Prostate gland (tissue), 2 donors: ENCODE measurements at regions not wholly inside any gene's neighbourhood (a gene's known extent, or its start where the extent isn't known, plus 50 kb on each side); places are given as distances from the start of the nearest gene placed in this dataset.

Experiments used
- DNase-seq: peaks from one replicate; pipeline ENCODE4 v3.0.0-alpha.2; 2019; ENCODE audit warnings: low spot score
- H3K27ac ChIP-seq, 2 donors: fragments of 200-600 bp; sonication (generic); 2 replicates each; pipeline ENCODE4 v1.5.1; 2017 to 2019
- H3K27me3 ChIP-seq: fragments of 200-600 bp; sonication (generic); replicated peaks from 2 replicates; pipeline ENCODE4 v1.5.1; 2019; ENCODE audit not compliant: insufficient read depth
- H3K36me3 ChIP-seq, 2 donors: fragments of 200-600 bp; sonication (generic); 1 replicate in 1 of 2; 2 replicates in 1 of 2; pipeline versions ENCODE4 v1.5.1 to v1.8.1; 2017 to 2019
- H3K4me1 ChIP-seq: fragments of 200-600 bp; sonication (generic); replicated peaks from 2 replicates; pipeline ENCODE4 v1.5.1; 2019
- H3K4me3 ChIP-seq, 2 donors: fragments of 200-600 bp; sonication (generic); 2 replicates each; pipeline ENCODE4 v1.5.1; 2017 to 2019
- H3K9me3 ChIP-seq: fragments of 200-600 bp; sonication (generic); 2 replicates; pipeline ENCODE4 v1.5.1; 2017
- CTCF ChIP-seq, 4 experiments: fragments of 200-600 bp in 2 of 4; fragments of 450-650 bp in 2 of 4; sonication (generic) in 2 of 4; IDR thresholded peaks; 1 replicate in 3 of 4; 2 replicates in 1 of 4; pipeline ENCODE4 v1.5.1; 2016 to 2019; ENCODE audit warnings: antibody characterized with exemption in 4 of 4, mild to moderate bottlenecking in 2 of 4, moderate library complexity in 2 of 4
- POLR2A ChIP-seq: fragments of 450-650 bp; IDR thresholded peaks from one replicate; pipeline ENCODE4 v1.6.1; 2016; ENCODE audit warnings: antibody characterized with exemption, mild to moderate bottlenecking
- POLR2AphosphoS5 ChIP-seq: sonication (generic); formaldehyde crosslinking; IDR thresholded peaks from one replicate; pipeline ENCODE4 v1.6.1; 2017; ENCODE audit warnings: antibody characterized with exemption
- WGBS: methylation state at CpG from one replicate; pipeline ENCODE4 v1.1.5; 2018; 5-methylcytosine and 5-hydroxymethylcytosine counted together
- intact Hi-C: fragments of 100-400 bp; cut with DNase I; formaldehyde crosslinking; loops from one replicate; pipeline ENCODE4 v1.14.2; 2022

GRCh38 chr9:81526587-81526986 is 162.8 kb downstream of the TLE1 start:
- Histone ChIP-seq H3K4me3 (no peak overlapping the region), H3K36me3 (no peaks in the 10 kb centered on the region), H3K9me3 (no peaks in the 10 kb centered on the region), H3K27me3 (no peaks in the 10 kb centered on the region), H3K27ac (no peak overlapping the region), H3K4me1 (peaks cover 6% of the 10 kb centered on the region)
- no peak for DNase-seq
- WGBS, result 96% methylated on average over 2 of the region's 2 CpGs
- intact Hi-C loops, result loop anchor here (10.0 kb wide), 1 partner anchor 158 kb away; the partner anchor contains the start of gene TLE1
- no peak for TF ChIP-seq CTCF (IDR thresholded peaks at IDR 0.05)

GRCh38 chr9:81522716-81523551 is 166.4 kb downstream of the TLE1 start:
- Histone ChIP-seq H3K36me3 (no peaks in the 10 kb centered on the region), H3K4me1 (no peaks in the 10 kb centered on the region), H3K27ac (peak overlapping the region; percentile 6 to 35), H3K27me3 (no peaks in the 10 kb centered on the region), H3K9me3 (no peaks in the 10 kb centered on the region), H3K4me3 (no peak overlapping the region)
- TF ChIP-seq CTCF (IDR thresholded peaks at IDR 0.05) (peak; percentile 21 to 66 (median 58)), POLR2A (no peak), POLR2AphosphoS5 (peak; percentile 16)
- intact Hi-C loops, result loop anchor here (5.0 to 10.0 kb wide), 2 partner anchors 162 to 324 kb away; partner anchors contain the start of gene TLE1
- WGBS, result 56% methylated on average over 8 of the region's 8 CpGs
- DNase-seq, result peak; percentile 22

GRCh38 chr9:81521892-81522291 is 167.5 kb downstream of the TLE1 start:
- no peaks in the 10 kb centered on the region for H3K27me3 ChIP-seq
- H3K4me1 ChIP-seq, result no peaks in the 10 kb centered on the region
- 84% methylated on average over 3 of the region's 3 CpGs for WGBS
- DNase-seq, result no peak
- no peak for TF ChIP-seq CTCF (IDR thresholded peaks at IDR 0.05)
- no peak for TF ChIP-seq POLR2A
- TF ChIP-seq POLR2AphosphoS5, result no peak
- H3K27ac ChIP-seq, result no peak overlapping the region
- no peaks in the 10 kb centered on the region for H3K36me3 ChIP-seq
- no peak overlapping the region for H3K4me3 ChIP-seq
- H3K9me3 ChIP-seq, result no peaks in the 10 kb centered on the region
- intact Hi-C loops, result loop anchor here (5.0 to 10.0 kb wide), 2 partner anchors 163 to 325 kb away; partner anchors contain the start of gene TLE1

- H3K9me3 ChIP-seq, result no peaks in the 10 kb centered on the region
- no peaks in the 10 kb centered on the region for H3K36me3 ChIP-seq
- no peak for DNase-seq
- 91% methylated on average over 2 of the region's 2 CpGs for WGBS
- H3K27ac ChIP-seq, result no peak overlapping the region
- no peaks in the 10 kb centered on the region for H3K4me1 ChIP-seq
- H3K4me3 ChIP-seq, result no peak overlapping the region
- intact Hi-C loops, result loop anchor here (5.0 to 10.0 kb wide), 3 partner anchors 165 to 1085 kb away; partner anchors contain the start of gene TLE1
- no peaks in the 10 kb centered on the region for H3K27me3 ChIP-seq
- TF ChIP-seq CTCF (IDR thresholded peaks at IDR 0.05) (no peak), POLR2A (no peak)
Observed at GRCh38 chr9:81519816-81520495, 169.4 kb downstream of the TLE1 start.
